H9 (cell line): ENCODE measurements at regions not wholly inside any gene's neighbourhood (a gene's known extent, or its start where the extent isn't known, plus 50 kb on each side); places are given as distances from the start of the nearest gene placed in this dataset.

Experiments used
- DNase-seq: peaks from one replicate; pipeline ENCODE4 v3.0.0-alpha.2; 2017
- H2AFZ ChIP-seq: one replicate; pipeline ENCODE4 v1.6.1; 2013; ENCODE audit warnings: mild to moderate bottlenecking, low read length, control low read depth, moderate library complexity
- H2AK5ac ChIP-seq: 2 replicates; pipeline ENCODE4 v1.6.1; 2013; ENCODE audit warnings: low read length, control low read depth, mixed read lengths; ENCODE audit not compliant: insufficient read length
- H2BK120ac ChIP-seq: one replicate; pipeline ENCODE4 v1.6.1; 2013; ENCODE audit warnings: low read depth, mild to moderate bottlenecking, low read length, control low read depth, inconsistent platforms; ENCODE audit not compliant: poor library complexity, severe bottlenecking
- H2BK12ac ChIP-seq: 2 replicates; pipeline ENCODE4 v1.6.1; 2013; ENCODE audit warnings: low read length, control low read depth, mixed read lengths, low read depth; ENCODE audit not compliant: insufficient read length
- H2BK15ac ChIP-seq: 2 replicates; pipeline ENCODE4 v1.6.1; 2013; ENCODE audit warnings: low read depth, low read length, control low read depth
- H2BK20ac ChIP-seq: one replicate; pipeline ENCODE4 v1.6.1; 2013; ENCODE audit warnings: low read depth, mild to moderate bottlenecking, low read length, control low read depth, inconsistent platforms; ENCODE audit not compliant: poor library complexity, severe bottlenecking
- H2BK5ac ChIP-seq: 2 replicates; pipeline ENCODE4 v1.6.1; 2013; ENCODE audit warnings: low read length, control low read depth, mixed read lengths; ENCODE audit not compliant: insufficient read length
- H3K14ac ChIP-seq: 2 replicates; pipeline ENCODE4 v1.6.1; 2013; ENCODE audit warnings: low read length, control low read depth; ENCODE audit not compliant: insufficient read depth
- H3K18ac ChIP-seq: 2 replicates; pipeline ENCODE4 v1.6.1; 2013; ENCODE audit warnings: low read depth, mild to moderate bottlenecking, mixed read lengths, low read length, control low read depth; ENCODE audit not compliant: insufficient read length
- H3K23ac ChIP-seq: 2 replicates; pipeline ENCODE4 v1.6.1; 2013; ENCODE audit warnings: low read length, control low read depth, mixed read lengths, low read depth; ENCODE audit not compliant: insufficient read length
- H3K23me2 ChIP-seq: 2 replicates; pipeline ENCODE4 v1.6.1; 2013; ENCODE audit warnings: low read depth, mild to moderate bottlenecking, mixed read lengths, low read length, control low read depth; ENCODE audit not compliant: insufficient read length, poor library complexity, severe bottlenecking
- H3K27ac ChIP-seq: 2 replicates; pipeline ENCODE4 v1.5.1; 2013; ENCODE audit warnings: low read length, control low read depth, mixed read lengths, low read depth; ENCODE audit not compliant: insufficient read length
- H3K27me3 ChIP-seq: 2 replicates; pipeline ENCODE4 v1.6.1; 2013; ENCODE audit warnings: low read length, control low read depth, inconsistent platforms; ENCODE audit not compliant: insufficient read depth
- H3K4ac ChIP-seq: 2 replicates; pipeline ENCODE4 v1.6.1; 2013; ENCODE audit warnings: low read depth, mild to moderate bottlenecking, control low read depth, inconsistent platforms, low read length, moderate library complexity
- H3K4me1 ChIP-seq: 2 replicates; pipeline ENCODE4 v1.6.1; 2013; ENCODE audit warnings: low read length, control low read depth, inconsistent platforms; ENCODE audit not compliant: insufficient read depth
- H3K4me2 ChIP-seq: 2 replicates; pipeline ENCODE4 v1.6.1; 2013; ENCODE audit warnings: low read length, control low read depth, mixed read lengths; ENCODE audit not compliant: insufficient read length, insufficient read depth
- H3K56ac ChIP-seq: 2 replicates; pipeline ENCODE4 v1.6.1; 2013; ENCODE audit warnings: low read depth, mild to moderate bottlenecking, mixed read lengths, low read length, control low read depth; ENCODE audit not compliant: insufficient read length
- H3K79me1 ChIP-seq: 2 replicates; pipeline ENCODE4 v1.6.1; 2013; ENCODE audit warnings: low read depth, mild to moderate bottlenecking, moderate library complexity, low read length, control low read depth, inconsistent platforms; ENCODE audit not compliant: insufficient read depth, poor library complexity, severe bottlenecking
- H3K79me2 ChIP-seq: 2 replicates; pipeline ENCODE4 v1.6.1; 2013; ENCODE audit warnings: low read length, control low read depth, inconsistent platforms; ENCODE audit not compliant: insufficient read depth
- H3K9ac ChIP-seq: 2 replicates; pipeline ENCODE4 v1.6.1; 2013; ENCODE audit warnings: low read length, control low read depth, mixed read lengths; ENCODE audit not compliant: insufficient read length; ENCODE audit errors: extremely low read depth
- H3K9me3 ChIP-seq: one replicate; pipeline ENCODE4 v1.6.1; 2013; ENCODE audit warnings: low read depth, low read length, inconsistent platforms; ENCODE audit not compliant: control insufficient read depth
- H3T11ph ChIP-seq: one replicate; pipeline ENCODE4 v1.6.1; 2013; ENCODE audit warnings: mild to moderate bottlenecking, low read length, control low read depth, inconsistent platforms
- H4K20me1 ChIP-seq: one replicate; pipeline ENCODE4 v1.6.1; 2013; ENCODE audit not compliant: control insufficient read depth, insufficient read length, insufficient read depth
- H4K5ac ChIP-seq: 2 replicates; pipeline ENCODE4 v1.6.1; 2013; ENCODE audit warnings: low read depth, mild to moderate bottlenecking, mixed read lengths, low read length, control low read depth; ENCODE audit not compliant: insufficient read length
- H4K8ac ChIP-seq: replicated peaks from 2 replicates; pipeline ENCODE4 v1.6.1; 2013; ENCODE audit warnings: low read length, control low read depth, mixed read lengths, low read depth; ENCODE audit not compliant: insufficient read length
- H4K91ac ChIP-seq: 2 replicates; pipeline ENCODE4 v1.6.1; 2013; ENCODE audit warnings: low read depth, mild to moderate bottlenecking, moderate library complexity, mixed read lengths, low read length, control low read depth; ENCODE audit not compliant: insufficient read length
- H3K27ac Mint-ChIP-seq, 3 experiments: 2 replicates in 2 of 3; 3 replicates in 1 of 3; pipeline ENCODE4 v1.8.0; 2020 to 2021; ENCODE audit warnings: mixed read lengths in 3 of 3, mild to moderate bottlenecking in 1 of 3, moderate library complexity in 1 of 3
- H3K27me3 Mint-ChIP-seq: 2 replicates; pipeline ENCODE4 v1.8.0; 2021; ENCODE audit warnings: low read depth, mild to moderate bottlenecking, moderate library complexity, mixed read lengths
- H3K36me3 Mint-ChIP-seq, 3 experiments: 2 replicates in 2 of 3; 3 replicates in 1 of 3; pipeline ENCODE4 v1.8.0; 2020 to 2021; ENCODE audit warnings: low read depth in 3 of 3, mixed read lengths in 3 of 3; ENCODE audit not compliant: insufficient read depth in 1 of 3
- H3K4me1 Mint-ChIP-seq, 2 experiments: 2 replicates each; pipeline ENCODE4 v1.8.0; 2020; ENCODE audit warnings: mixed read lengths in 2 of 2
- H3K4me3 Mint-ChIP-seq, 2 experiments: 2 replicates in 1 of 2; 3 replicates in 1 of 2; pipeline ENCODE4 v1.8.0; 2020 to 2021; ENCODE audit warnings: mild to moderate bottlenecking in 2 of 2, mixed read lengths in 2 of 2, moderate library complexity in 1 of 2
- H3K9me3 Mint-ChIP-seq, 2 experiments: 2 replicates in 1 of 2; 3 replicates in 1 of 2; pipeline ENCODE4 v1.8.0; 2020; ENCODE audit warnings: mild to moderate bottlenecking in 2 of 2, mixed read lengths in 2 of 2, moderate library complexity in 1 of 2
- WGBS: extraction: QIAGEN DNeasy Blood & Tissue Kit; methylation state at CpG from one replicate; pipeline ENCODE4 v1.1.7; 2013; ENCODE audit warnings: missing lambda C conversion rate, low lambda C conversion rate, mixed read lengths; ENCODE audit not compliant: insufficient read length; ENCODE audit errors: extremely low coverage; 5-methylcytosine and 5-hydroxymethylcytosine counted together
- TF ChIP-seq, protein P1 (sequence below): fragments of 200-600 bp; sonication (generic); conservative IDR thresholded peaks from 3 replicates; pipeline ENCODE4 v1.8.0; 2021; ENCODE audit warnings: antibody characterized with exemption, mild to moderate bottlenecking

DNA sequence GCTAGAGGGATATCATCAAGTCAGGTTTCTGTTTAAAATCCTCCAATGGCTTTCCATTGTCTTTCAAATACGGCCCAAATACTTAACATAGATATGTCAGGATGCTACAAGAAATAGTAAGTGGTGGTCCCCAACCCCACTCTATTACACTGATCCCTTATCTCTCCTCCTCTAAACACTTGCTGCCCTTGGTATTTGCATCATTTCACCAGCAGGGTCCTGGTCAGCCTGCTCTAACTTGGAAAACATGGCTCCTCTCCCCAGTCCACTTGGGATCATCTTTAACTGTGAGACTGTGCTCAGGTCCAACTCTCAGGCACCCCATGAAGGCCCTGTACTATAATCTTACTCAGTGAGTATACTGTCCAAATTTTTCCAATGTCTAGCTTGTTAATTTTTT, 53.8 kb upstream of the GSAP start:
- Histone ChIP-seq H3K4ac (no peak overlapping the region), H2BK12ac (no peak overlapping the region), H3T11ph (no peak overlapping the region), H2BK20ac (no peak overlapping the region), H3K27ac (no peak overlapping the region), H2BK5ac (no peak overlapping the region), H2BK120ac (no peak overlapping the region), H4K8ac (no peak overlapping the region), H3K4me2 (no peak overlapping the region), H4K91ac (no peak overlapping the region), H4K5ac (no peak overlapping the region), H3K9me3 (no peaks in the 10 kb centered on the region), H2BK15ac (no peak overlapping the region), H2AK5ac (no peak overlapping the region), H3K9ac (no peak overlapping the region), H3K56ac (no peak overlapping the region), H3K79me1 (no peaks in the 10 kb centered on the region), H3K14ac (no peak overlapping the region), H3K27me3 (no peaks in the 10 kb centered on the region), H4K20me1 (no peaks in the 10 kb centered on the region), H3K18ac (no peak overlapping the region), H3K23me2 (no peaks in the 10 kb centered on the region), H3K23ac (no peak overlapping the region), H3K79me2 (no peaks in the 10 kb centered on the region), H3K4me1 (no peaks in the 10 kb centered on the region), H2AFZ (no peak overlapping the region)
- no peak overlapping the region for H3K27ac Mint-ChIP-seq
- H3K4me1 Mint-ChIP-seq = no peaks in the 10 kb centered on the region
- no CpG with 5 or more reads among the region's 1 CpG for WGBS
- no peaks in the 10 kb centered on the region for H3K27me3 Mint-ChIP-seq
- peaks cover 8% of the 10 kb centered on the region in 2 experiments; a peak in 4 of 5 replicates for H3K9me3 Mint-ChIP-seq
- H3K36me3 Mint-ChIP-seq = no peaks in the 10 kb centered on the region; a peak in 1 of 7 replicates
- TF ChIP-seq, protein P1, sequence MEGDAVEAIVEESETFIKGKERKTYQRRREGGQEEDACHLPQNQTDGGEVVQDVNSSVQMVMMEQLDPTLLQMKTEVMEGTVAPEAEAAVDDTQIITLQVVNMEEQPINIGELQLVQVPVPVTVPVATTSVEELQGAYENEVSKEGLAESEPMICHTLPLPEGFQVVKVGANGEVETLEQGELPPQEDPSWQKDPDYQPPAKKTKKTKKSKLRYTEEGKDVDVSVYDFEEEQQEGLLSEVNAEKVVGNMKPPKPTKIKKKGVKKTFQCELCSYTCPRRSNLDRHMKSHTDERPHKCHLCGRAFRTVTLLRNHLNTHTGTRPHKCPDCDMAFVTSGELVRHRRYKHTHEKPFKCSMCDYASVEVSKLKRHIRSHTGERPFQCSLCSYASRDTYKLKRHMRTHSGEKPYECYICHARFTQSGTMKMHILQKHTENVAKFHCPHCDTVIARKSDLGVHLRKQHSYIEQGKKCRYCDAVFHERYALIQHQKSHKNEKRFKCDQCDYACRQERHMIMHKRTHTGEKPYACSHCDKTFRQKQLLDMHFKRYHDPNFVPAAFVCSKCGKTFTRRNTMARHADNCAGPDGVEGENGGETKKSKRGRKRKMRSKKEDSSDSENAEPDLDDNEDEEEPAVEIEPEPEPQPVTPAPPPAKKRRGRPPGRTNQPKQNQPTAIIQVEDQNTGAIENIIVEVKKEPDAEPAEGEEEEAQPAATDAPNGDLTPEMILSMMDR = no peak; the same call in 2 of the 3 replicates
- no peak for DNase-seq
- no peak overlapping the region for H3K4me3 Mint-ChIP-seq
